ENCODE measurements at regions not wholly inside any gene's neighbourhood (a gene's known extent, or its start where the extent isn't known, plus 50 kb on each side); places are given as distances from the start of the nearest gene placed in this dataset.

DNA sequence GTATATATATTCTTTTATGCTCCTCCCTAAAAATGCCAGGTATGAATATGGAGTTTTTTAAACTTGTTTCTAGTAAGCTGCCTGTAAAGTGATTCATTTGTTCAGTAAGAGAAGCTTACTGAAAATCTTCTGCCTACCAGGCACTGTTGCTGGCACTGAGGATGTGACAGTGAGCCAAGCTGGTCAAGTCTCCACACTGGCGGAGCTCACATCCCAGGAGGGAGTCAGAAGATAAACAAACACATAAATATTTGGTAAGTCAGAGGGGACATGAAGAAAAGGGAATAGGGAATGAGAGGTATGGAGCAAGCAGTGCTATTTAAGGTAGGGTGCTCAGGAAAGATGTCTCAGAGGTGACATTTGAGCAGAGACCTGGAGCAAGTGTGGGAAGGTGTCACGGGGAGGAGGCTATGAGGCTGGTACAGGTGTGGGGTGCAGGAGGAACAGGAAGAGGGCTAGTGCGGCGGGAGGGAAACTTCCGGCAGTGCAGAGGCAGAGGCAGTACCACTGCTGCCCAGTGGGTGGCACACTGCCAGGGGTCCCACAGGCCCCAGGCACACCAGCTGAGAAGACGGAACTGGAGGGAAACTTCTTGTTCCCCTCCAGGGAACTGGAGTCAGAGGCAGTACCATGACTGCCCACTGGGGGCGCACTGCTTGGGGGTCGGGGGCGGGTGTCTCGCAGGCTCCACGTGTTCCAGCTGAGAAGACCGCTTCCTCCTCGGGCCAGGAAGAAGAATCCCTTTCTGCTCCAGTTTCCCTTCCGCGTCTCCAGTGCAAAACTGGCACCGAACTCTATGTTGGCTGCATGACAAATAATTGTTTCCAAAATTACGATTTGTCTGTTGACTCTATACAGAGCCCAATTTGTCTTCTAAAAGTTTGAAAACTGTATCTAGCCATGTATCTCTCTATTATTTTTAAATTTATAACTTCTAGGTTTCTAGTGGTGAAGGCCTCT, 161.0 kb downstream of the TEX36 start:
- TF ChIP-seq, protein P1, sequence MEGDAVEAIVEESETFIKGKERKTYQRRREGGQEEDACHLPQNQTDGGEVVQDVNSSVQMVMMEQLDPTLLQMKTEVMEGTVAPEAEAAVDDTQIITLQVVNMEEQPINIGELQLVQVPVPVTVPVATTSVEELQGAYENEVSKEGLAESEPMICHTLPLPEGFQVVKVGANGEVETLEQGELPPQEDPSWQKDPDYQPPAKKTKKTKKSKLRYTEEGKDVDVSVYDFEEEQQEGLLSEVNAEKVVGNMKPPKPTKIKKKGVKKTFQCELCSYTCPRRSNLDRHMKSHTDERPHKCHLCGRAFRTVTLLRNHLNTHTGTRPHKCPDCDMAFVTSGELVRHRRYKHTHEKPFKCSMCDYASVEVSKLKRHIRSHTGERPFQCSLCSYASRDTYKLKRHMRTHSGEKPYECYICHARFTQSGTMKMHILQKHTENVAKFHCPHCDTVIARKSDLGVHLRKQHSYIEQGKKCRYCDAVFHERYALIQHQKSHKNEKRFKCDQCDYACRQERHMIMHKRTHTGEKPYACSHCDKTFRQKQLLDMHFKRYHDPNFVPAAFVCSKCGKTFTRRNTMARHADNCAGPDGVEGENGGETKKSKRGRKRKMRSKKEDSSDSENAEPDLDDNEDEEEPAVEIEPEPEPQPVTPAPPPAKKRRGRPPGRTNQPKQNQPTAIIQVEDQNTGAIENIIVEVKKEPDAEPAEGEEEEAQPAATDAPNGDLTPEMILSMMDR (conservative IDR thresholded peaks at IDR 0.05): peak; percentile 95
- no peak for TF ChIP-seq ZFX (IDR thresholded peaks at IDR 0.05)
